ENCODE measurements at regions not wholly inside any gene's neighbourhood (a gene's known extent, or its start where the extent isn't known, plus 50 kb on each side); places are given as distances from the start of the nearest gene placed in this dataset.

DNA sequence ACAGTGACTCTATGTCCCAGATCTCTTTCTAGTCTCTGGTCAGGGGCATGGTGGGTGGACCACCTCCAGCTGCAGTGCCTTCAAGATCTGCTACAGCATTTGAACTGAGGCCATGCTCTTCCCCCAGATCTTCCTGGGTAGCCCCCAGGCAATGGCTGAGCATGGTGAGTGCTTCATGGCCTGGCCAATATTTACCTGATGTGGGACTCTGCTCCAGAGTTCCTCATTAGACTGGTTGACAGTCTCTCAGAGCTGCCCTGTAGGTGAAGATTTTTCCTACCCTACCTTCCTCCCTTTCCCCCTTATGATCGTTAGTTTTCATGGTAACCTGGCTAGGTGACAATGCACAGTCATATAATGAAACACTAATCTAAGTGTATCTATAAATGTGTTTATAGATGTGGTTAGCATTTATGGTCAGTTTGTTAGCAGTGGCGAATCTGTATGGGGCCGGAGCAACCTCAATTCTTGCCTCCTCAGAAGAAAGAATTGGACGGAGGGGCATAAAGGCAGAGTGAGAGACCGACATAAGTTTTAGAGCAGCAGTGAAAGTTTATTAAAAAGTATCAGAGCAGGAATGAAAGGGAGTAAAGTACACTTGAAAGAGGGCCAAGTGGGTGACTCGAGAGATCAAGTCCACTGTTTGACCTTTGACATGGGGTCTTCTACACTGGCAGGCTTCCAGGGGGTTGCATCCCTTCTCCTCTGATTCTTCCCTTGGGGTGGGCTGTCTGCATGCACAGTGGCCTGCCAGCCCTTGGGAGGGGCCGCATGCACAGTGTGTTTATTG lies 256.3 kb downstream of the CD83 start:
- intact Hi-C loops (cut with DNase I), result no loop called here
- Histone ChIP-seq H3K27ac (no peak overlapping the region), H3K9me3 (no peaks in the 10 kb centered on the region), H3K4me1 (no peaks in the 10 kb centered on the region), H3K4me3 (no peak overlapping the region), H3K27me3 (no peaks in the 10 kb centered on the region), H3K36me3 (no peaks in the 10 kb centered on the region)
- WGBS, 2 donors, result 20 to 65% methylated on average over 7 of the region's 7 CpGs
- no peak for DNase-seq
- no peak for TF ChIP-seq EP300 (IDR thresholded peaks at IDR 0.05)
- TF ChIP-seq POLR2AphosphoS5 (IDR thresholded peaks at IDR 0.05), result no peak
- TF ChIP-seq, protein P1, sequence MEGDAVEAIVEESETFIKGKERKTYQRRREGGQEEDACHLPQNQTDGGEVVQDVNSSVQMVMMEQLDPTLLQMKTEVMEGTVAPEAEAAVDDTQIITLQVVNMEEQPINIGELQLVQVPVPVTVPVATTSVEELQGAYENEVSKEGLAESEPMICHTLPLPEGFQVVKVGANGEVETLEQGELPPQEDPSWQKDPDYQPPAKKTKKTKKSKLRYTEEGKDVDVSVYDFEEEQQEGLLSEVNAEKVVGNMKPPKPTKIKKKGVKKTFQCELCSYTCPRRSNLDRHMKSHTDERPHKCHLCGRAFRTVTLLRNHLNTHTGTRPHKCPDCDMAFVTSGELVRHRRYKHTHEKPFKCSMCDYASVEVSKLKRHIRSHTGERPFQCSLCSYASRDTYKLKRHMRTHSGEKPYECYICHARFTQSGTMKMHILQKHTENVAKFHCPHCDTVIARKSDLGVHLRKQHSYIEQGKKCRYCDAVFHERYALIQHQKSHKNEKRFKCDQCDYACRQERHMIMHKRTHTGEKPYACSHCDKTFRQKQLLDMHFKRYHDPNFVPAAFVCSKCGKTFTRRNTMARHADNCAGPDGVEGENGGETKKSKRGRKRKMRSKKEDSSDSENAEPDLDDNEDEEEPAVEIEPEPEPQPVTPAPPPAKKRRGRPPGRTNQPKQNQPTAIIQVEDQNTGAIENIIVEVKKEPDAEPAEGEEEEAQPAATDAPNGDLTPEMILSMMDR (IDR thresholded peaks at IDR 0.05), result no peak
- TF ChIP-seq POLR2A (IDR thresholded peaks at IDR 0.05), result no peak

DNA sequence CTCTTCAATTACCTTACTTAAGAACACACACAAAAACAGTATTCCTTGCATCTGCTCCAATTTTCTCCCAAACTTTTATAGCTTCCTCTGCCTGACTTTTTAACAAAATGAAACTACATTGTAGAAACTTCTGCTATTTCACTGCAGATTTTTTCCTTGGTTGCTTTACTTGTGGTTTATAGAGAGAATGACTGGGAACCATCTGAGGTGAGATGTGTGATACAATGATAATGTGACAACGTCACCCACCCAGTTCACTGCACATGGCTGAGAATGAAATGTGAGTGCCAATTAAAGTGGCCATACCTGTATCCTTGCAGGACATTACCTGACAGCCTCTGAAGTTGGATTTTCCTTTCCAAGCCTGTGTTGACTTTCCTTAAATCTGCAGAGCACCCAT lies 258.4 kb downstream of the CD83 start:
- 36 to 53% methylated on average over 1 of the region's 1 CpG for WGBS, 2 donors
- DNase-seq, result no peak
- H3K4me1 ChIP-seq, result no peaks in the 10 kb centered on the region
- no peak overlapping the region for H3K4me3 ChIP-seq
- no peak for TF ChIP-seq POLR2AphosphoS5 (IDR thresholded peaks at IDR 0.05)
- TF ChIP-seq, protein P1 (IDR thresholded peaks at IDR 0.05), result no peak
- no peak for TF ChIP-seq POLR2A (IDR thresholded peaks at IDR 0.05)
- no peak for TF ChIP-seq EP300 (IDR thresholded peaks at IDR 0.05)
- H3K36me3 ChIP-seq, result no peaks in the 10 kb centered on the region
- no peaks in the 10 kb centered on the region for H3K27me3 ChIP-seq
- intact Hi-C loops (cut with DNase I), result no loop called here
- H3K27ac ChIP-seq, result no peak overlapping the region
- no peaks in the 10 kb centered on the region for H3K9me3 ChIP-seq

DNA sequence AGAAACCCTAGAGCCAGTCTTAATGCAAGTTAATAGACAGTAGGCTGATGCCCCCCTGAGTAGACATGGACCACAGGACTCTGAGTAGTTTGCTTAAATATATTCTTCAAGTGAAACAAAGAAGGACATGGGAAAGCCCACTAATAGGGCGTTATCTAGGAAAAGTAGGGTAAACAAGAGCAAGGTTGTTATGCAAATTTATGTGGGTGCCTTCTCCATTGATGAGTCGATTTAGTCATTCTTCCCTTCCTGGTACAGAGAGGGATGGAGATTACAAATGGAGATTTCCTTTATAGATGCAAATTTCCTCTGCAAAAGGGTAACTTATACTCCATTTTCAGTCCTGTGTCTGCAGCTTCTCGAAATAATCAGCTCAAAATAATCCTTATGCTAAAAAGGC lies 262.0 kb downstream of the CD83 start:
- H3K4me1 ChIP-seq, result no peaks in the 10 kb centered on the region
- H3K27ac ChIP-seq, result no peak overlapping the region
- TF ChIP-seq, protein P1 (IDR thresholded peaks at IDR 0.05), result no peak
- TF ChIP-seq POLR2A (IDR thresholded peaks at IDR 0.05) (no peak), POLR2AphosphoS5 (IDR thresholded peaks at IDR 0.05) (no peak), EP300 (IDR thresholded peaks at IDR 0.05) (no peak)
- intact Hi-C loops (cut with DNase I), result no loop called here
- H3K4me3 ChIP-seq, result no peak overlapping the region
- no peaks in the 10 kb centered on the region for H3K9me3 ChIP-seq
- WGBS, 2 donors, result 69 to 80% methylated on average over 3 of the region's 3 CpGs
- H3K36me3 ChIP-seq, result no peaks in the 10 kb centered on the region
- no peaks in the 10 kb centered on the region for H3K27me3 ChIP-seq
- no peak for DNase-seq

DNA sequence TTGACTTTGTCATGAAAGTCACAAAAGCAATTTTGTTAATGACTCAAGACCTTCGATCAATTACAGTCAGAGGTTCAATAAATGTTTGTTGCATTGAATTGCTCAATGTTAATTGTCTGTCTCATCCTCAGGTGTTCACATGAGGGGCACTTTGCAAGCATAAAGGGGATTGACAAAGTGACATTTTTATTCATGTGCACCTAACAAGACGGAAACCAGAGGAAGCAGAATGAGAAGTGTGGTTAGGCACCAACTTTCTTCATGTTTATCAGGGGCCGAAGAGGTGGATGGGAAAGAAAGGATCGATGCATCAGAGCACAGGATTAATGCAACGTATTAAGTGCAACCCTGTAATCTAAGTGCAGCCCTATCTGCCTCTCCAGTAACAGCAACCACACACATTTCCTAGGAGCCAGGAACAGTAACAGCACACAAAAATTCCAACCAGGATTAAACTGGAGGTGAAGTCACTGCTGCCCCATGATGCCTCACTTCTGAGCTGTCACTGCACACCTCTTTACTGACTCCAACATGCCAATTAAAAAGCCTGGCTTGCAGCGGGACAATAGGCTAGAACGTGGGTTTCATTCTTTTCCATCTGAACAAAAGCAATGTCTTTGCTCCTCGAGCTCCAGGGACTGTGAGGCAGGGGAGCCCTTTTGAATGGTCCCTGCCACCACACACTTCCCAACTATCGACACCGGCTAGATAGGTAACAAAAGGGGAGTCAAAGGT lies 262.7 kb downstream of the CD83 start:
- no peak for DNase-seq
- no peak for TF ChIP-seq POLR2A (IDR thresholded peaks at IDR 0.05)
- TF ChIP-seq, protein P1 (IDR thresholded peaks at IDR 0.05), result no peak
- TF ChIP-seq POLR2AphosphoS5 (IDR thresholded peaks at IDR 0.05), result no peak
- no peak for TF ChIP-seq EP300 (IDR thresholded peaks at IDR 0.05)
- intact Hi-C loops (cut with DNase I), result no loop called here
- H3K27ac ChIP-seq, result no peak overlapping the region
- no peaks in the 10 kb centered on the region for H3K4me1 ChIP-seq
- H3K4me3 ChIP-seq, result no peak overlapping the region
- no peaks in the 10 kb centered on the region for H3K9me3 ChIP-seq
- 76 to 88% methylated on average over 10 of the region's 10 CpGs for WGBS, 2 donors
- H3K27me3 ChIP-seq, result no peaks in the 10 kb centered on the region
- no peaks in the 10 kb centered on the region for H3K36me3 ChIP-seq

Data from sigmoid colon (tissue), 6 donors.